Gastrocnemius medialis (tissue), 4 donors: ENCODE measurements at regions not wholly inside any gene's neighbourhood (a gene's known extent, or its start where the extent isn't known, plus 50 kb on each side); places are given as distances from the start of the nearest gene placed in this dataset.

Experiments
- ATAC-seq, 2 donors: fragments of 150-250 bp; one replicate each; pipeline ENCODE4 v1.9.1; 2016
- DNase-seq, 2 donors: peaks; one replicate each; pipeline ENCODE4 v3.0.0-alpha.2; 2019
- H3K27ac ChIP-seq, 4 donors: fragments of 200-600 bp; sonication (generic); 1 replicate in 1 of 4; 2 replicates in 3 of 4; pipeline ENCODE4 v1.5.1; 2016 to 2018; ENCODE audit warnings: mild to moderate bottlenecking in 2 of 4, moderate library complexity in 1 of 4
- H3K27me3 ChIP-seq, 3 donors: fragments of 200-600 bp; sonication (generic) in 2 of 3; 1 replicate in 1 of 3; 2 replicates in 2 of 3; pipeline versions ENCODE4 v1.5.1 to v1.6.0; 2016 to 2019; ENCODE audit warnings: mild to moderate bottlenecking in 1 of 3, moderate library complexity in 1 of 3
- H3K36me3 ChIP-seq, 2 donors: fragments of 200-600 bp; sonication (generic) in 1 of 2; one replicate each; pipeline ENCODE4 v1.5.1; 2017 to 2018
- H3K4me1 ChIP-seq, 2 donors: fragments of 200-600 bp; sonication (generic) in 1 of 2; one replicate each; pipeline ENCODE4 v1.5.1; 2016 to 2017; ENCODE audit warnings: mild to moderate bottlenecking in 2 of 2
- H3K4me3 ChIP-seq, 4 donors: fragments of 200-600 bp; sonication (generic) in 3 of 4; 1 replicate in 1 of 4; 2 replicates in 3 of 4; pipeline ENCODE4 v1.5.1; 2016 to 2019; ENCODE audit warnings: mild to moderate bottlenecking in 2 of 4
- H3K9me3 ChIP-seq, 3 donors: fragments of 200-600 bp; sonication (generic) in 2 of 3; 1 replicate in 1 of 3; 2 replicates in 2 of 3; pipeline ENCODE4 v1.5.1; 2016 to 2019
- POLR2A ChIP-seq, 2 donors: fragments of 450-650 bp; IDR thresholded peaks; one replicate each; pipeline ENCODE4 v1.6.1; 2017; ENCODE audit warnings: antibody characterized with exemption in 2 of 2, mild to moderate bottlenecking in 2 of 2, moderate library complexity in 2 of 2
- in situ Hi-C, 4 donors: fragments of 200-750 bp; cut with MboI; loops; one replicate each; pipeline versions ENCODE4 v1.15.0 to v1.8.0; 2017; ENCODE audit warnings: low sequenced_read_pairs in 4 of 4
- intact Hi-C: fragments of 100-400 bp; cut with DNase I; formaldehyde crosslinking; loops from one replicate; pipeline ENCODE4 v1.15.1; 2023; ENCODE audit warnings: low total_unique reads
- TF ChIP-seq, protein P1 (sequence below), 5 experiments: fragments of 450-650 bp in 3 of 5; fragments of 200-600 bp in 2 of 5; sonication (generic) in 2 of 5; IDR thresholded peaks in 4 of 5; conservative IDR thresholded peaks in 1 of 5; 1 replicate in 4 of 5; 2 replicates in 1 of 5; pipeline ENCODE4 v1.5.1; 2016 to 2019; ENCODE audit warnings: antibody characterized with exemption in 5 of 5, mild to moderate bottlenecking in 3 of 5, moderate library complexity in 3 of 5

DNA sequence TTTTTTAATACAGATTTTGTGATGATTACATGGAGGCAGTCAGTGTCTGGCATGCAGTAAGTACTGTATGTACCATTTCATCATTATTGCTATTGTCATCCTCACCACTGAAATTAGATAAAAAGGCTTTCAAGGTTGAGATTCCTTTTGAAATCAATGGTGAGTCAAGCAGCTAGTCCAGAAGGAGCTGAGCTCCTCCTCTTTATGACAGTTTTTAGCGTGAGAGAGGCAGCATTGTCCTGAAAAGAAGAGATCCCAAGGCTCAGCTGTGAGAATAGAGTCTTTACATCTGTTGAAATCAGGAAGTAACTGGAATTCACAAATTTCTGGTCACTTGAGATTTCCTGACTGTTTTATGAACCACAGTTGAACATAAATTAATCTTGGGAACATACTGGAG is 161.9 kb downstream of the PAX1 start:
- DNase-seq (no peak), ATAC-seq (no peak)
- H3K36me3 ChIP-seq: no peaks in the 10 kb centered on the region
- no peak overlapping the region for H3K27ac ChIP-seq
- intact Hi-C loops: no loop called here
- no peaks in the 10 kb centered on the region for H3K4me1 ChIP-seq
- no peak for TF ChIP-seq POLR2A (IDR thresholded peaks at IDR 0.05)
- TF ChIP-seq, protein P1, sequence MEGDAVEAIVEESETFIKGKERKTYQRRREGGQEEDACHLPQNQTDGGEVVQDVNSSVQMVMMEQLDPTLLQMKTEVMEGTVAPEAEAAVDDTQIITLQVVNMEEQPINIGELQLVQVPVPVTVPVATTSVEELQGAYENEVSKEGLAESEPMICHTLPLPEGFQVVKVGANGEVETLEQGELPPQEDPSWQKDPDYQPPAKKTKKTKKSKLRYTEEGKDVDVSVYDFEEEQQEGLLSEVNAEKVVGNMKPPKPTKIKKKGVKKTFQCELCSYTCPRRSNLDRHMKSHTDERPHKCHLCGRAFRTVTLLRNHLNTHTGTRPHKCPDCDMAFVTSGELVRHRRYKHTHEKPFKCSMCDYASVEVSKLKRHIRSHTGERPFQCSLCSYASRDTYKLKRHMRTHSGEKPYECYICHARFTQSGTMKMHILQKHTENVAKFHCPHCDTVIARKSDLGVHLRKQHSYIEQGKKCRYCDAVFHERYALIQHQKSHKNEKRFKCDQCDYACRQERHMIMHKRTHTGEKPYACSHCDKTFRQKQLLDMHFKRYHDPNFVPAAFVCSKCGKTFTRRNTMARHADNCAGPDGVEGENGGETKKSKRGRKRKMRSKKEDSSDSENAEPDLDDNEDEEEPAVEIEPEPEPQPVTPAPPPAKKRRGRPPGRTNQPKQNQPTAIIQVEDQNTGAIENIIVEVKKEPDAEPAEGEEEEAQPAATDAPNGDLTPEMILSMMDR (IDR thresholded peaks at IDR 0.05 in 4 of 5, conservative IDR thresholded peaks at IDR 0.05 in 1 of 5): no peak
- H3K9me3 ChIP-seq: no peaks in the 10 kb centered on the region
- no peak overlapping the region for H3K4me3 ChIP-seq
- in situ Hi-C loops: no loop called here
- no peaks in the 10 kb centered on the region for H3K27me3 ChIP-seq

DNA sequence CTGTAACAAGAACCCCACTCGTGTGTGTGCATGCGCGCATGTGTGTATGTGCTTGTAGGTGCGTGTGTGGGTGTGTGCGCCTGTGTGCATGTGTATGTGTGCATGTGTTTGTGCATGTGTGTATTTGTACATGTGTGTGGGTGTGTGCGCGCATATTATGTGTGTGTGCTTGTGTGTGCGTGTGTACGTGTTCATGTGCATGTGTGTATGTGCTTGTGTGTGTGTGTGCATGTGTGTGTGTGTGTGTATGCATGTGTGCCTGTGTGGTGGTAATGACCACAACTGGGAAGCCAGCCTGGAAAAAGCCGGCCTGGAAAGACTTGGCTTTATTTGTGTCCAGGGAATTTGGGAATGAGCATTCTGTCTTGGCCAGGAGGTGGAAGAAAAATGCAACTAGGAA is 157.5 kb downstream of the PAX1 start:
- H3K9me3 ChIP-seq: no peaks in the 10 kb centered on the region
- ATAC-seq (no peak), DNase-seq (no peak)
- intact Hi-C loops (no loop called here), in situ Hi-C loops (no loop called here)
- no peaks in the 10 kb centered on the region for H3K27me3 ChIP-seq
- TF ChIP-seq, protein P1 (IDR thresholded peaks at IDR 0.05 in 4 of 5, conservative IDR thresholded peaks at IDR 0.05 in 1 of 5): no peak
- TF ChIP-seq POLR2A (IDR thresholded peaks at IDR 0.05): no peak
- no peaks in the 10 kb centered on the region for H3K36me3 ChIP-seq
- H3K4me3 ChIP-seq: no peak overlapping the region
- no peaks in the 10 kb centered on the region for H3K4me1 ChIP-seq
- no peak overlapping the region for H3K27ac ChIP-seq

DNA sequence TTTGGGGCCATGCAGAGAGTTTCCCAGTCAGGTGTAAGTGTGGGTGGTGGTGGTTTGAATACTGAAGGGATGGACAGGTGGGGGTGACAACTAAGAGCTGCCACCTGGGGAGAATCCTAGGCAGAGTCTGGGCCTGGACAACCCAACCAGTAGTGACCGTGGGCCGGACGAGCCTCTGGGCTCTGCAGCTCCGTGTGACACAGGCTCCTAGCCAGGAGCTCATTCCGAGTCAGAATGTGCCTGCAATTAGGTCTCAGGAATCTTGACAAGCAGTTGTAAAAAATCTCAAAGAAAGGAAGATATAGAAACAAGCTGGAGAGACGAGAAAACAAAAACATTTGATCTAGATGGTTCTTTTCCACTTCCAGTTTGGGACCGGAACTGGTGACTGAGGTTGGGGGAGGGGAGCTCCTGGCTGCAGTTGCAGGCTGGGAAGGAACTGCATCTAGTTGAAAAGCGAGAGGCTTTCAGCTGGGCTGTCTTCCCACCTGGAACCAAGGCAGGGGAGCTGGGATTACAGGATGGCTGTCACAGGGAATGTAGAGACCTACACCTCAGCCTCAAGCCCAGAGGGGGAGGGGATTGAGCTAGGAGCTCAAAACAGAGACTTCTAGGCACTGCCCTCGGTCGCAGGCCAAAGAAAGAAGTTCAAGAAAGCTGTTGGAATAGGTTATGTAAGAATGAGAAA is 156.9 kb downstream of the PAX1 start:
- intact Hi-C loops: no loop called here

DNA sequence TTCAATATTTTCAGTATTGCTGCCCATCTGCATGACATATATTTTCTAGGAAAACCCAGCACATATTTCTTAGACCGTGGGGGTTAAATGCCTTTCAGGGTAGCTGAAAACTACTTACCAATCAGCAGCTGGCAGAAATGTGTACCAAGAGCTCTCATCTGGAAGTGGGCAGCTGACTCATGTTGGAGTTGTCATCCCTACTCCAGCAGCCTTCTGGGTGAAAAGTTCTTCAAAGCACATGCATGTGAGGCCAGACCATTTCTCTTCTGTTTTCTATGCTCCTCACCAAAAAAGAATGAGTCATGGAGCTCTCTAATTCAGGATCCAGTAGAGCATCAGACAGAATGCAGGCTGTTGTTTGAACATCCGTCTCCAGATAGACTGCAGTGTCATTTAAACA is 135.5 kb downstream of the PAX1 start:
- TF ChIP-seq, protein P1 (IDR thresholded peaks at IDR 0.05 in 4 of 5, conservative IDR thresholded peaks at IDR 0.05 in 1 of 5): no peak
- no peak for TF ChIP-seq POLR2A (IDR thresholded peaks at IDR 0.05)
- no peaks in the 10 kb centered on the region for H3K9me3 ChIP-seq
- in situ Hi-C loops: no loop called here
- intact Hi-C loops: no loop called here
- H3K36me3 ChIP-seq: no peaks in the 10 kb centered on the region
- no peaks in the 10 kb centered on the region for H3K4me1 ChIP-seq
- H3K27me3 ChIP-seq: no peaks in the 10 kb centered on the region
- no peak for DNase-seq
- no peak overlapping the region for H3K4me3 ChIP-seq
- ATAC-seq: no peak
- no peak overlapping the region for H3K27ac ChIP-seq

More for the DNA sequence above, 156.9 kb downstream of the PAX1 start:
- no peaks in the 10 kb centered on the region for H3K9me3 ChIP-seq
- H3K36me3 ChIP-seq: no peaks in the 10 kb centered on the region
- H3K4me3 ChIP-seq: no peak overlapping the region
- no peaks in the 10 kb centered on the region for H3K27me3 ChIP-seq
- no peak overlapping the region for H3K27ac ChIP-seq
- in situ Hi-C loops: no loop called here
- H3K4me1 ChIP-seq: no peaks in the 10 kb centered on the region
- no peak for TF ChIP-seq POLR2A (IDR thresholded peaks at IDR 0.05)
- TF ChIP-seq, protein P1 (IDR thresholded peaks at IDR 0.05 in 4 of 5, conservative IDR thresholded peaks at IDR 0.05 in 1 of 5): no peak
- no peak for DNase-seq
- no peak for ATAC-seq

DNA sequence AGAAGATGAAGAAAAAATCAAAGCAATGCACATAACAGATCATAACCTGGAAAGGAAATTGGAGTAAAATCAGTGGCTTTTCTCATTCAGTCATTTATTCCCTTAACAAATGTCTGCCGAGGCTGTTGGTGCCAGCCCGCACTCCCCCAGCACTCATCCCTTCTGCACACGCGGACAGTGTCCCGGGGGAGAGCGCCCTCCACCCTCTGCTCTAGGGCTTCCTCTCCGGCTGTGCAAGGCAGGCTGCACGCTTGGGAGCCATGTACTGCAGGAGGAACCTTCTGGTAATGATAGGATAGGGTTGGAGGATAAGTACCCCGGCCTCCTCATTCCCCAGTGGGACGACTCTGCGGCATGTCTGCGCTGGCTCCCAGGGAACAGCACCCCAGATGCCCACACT is 134.5 kb downstream of the PAX1 start:
- no peaks in the 10 kb centered on the region for H3K27me3 ChIP-seq
- H3K36me3 ChIP-seq: no peaks in the 10 kb centered on the region
- intact Hi-C loops (no loop called here), in situ Hi-C loops (no loop called here)
- ATAC-seq: no peak
- no peaks in the 10 kb centered on the region for H3K9me3 ChIP-seq
- no peak for DNase-seq
- H3K27ac ChIP-seq: no peak overlapping the region
- H3K4me3 ChIP-seq: no peak overlapping the region
- no peaks in the 10 kb centered on the region for H3K4me1 ChIP-seq
- TF ChIP-seq, protein P1 (IDR thresholded peaks at IDR 0.05 in 4 of 5, conservative IDR thresholded peaks at IDR 0.05 in 1 of 5): no peak
- TF ChIP-seq POLR2A (IDR thresholded peaks at IDR 0.05): no peak
